H1 (cell line): ENCODE measurements at regions not wholly inside any gene's neighbourhood (a gene's known extent, or its start where the extent isn't known, plus 50 kb on each side); places are given as distances from the start of the nearest gene placed in this dataset.

Experiments
- CTCF ChIA-PET: fragments of 300-600 bp; sonication (Branson Sonifier 250); formaldehyde crosslinking; loops from one replicate; lab custom pipeline; 2021; ENCODE audit not compliant: partially characterized antibody; lab: Charles Lee
- POLR2A ChIA-PET: fragments of 300-600 bp; sonication (Branson Sonifier 250); formaldehyde crosslinking; loops from one replicate; lab custom pipeline; 2021; ENCODE audit warnings: inconsistent platforms; ENCODE audit not compliant: partially characterized antibody; lab: Charles Lee
- DNase-seq, 2 experiments: peaks; one replicate each; pipeline versions ENCODE4 v3.0.0 to v3.0.0-alpha.2; 2010 to 2022; ENCODE audit warnings: low spot score in 2 of 2, low read depth in 1 of 2, mixed read lengths in 1 of 2
- FAIRE-seq: peaks from 2 replicates; lab custom pipeline; 2011; peaks lifted over from hg19 to GRCh38; lab: Jason Lieb, UNC
- H2AFZ ChIP-seq: 2 replicates; pipeline ENCODE4 v1.8.1; 2012; ENCODE audit warnings: low read length, inconsistent platforms
- H2AK5ac ChIP-seq: 2 replicates; pipeline ENCODE4 v1.6.1; 2013; ENCODE audit warnings: low read depth, low read length
- H2BK120ac ChIP-seq: replicated peaks from 2 replicates; pipeline ENCODE3; 2013; ENCODE audit warnings: low read depth, low read length, inconsistent platforms
- H2BK12ac ChIP-seq: 2 replicates; pipeline ENCODE4 v1.6.1; 2013; ENCODE audit warnings: low read depth, low read length
- H2BK15ac ChIP-seq: 2 replicates; pipeline ENCODE4 v1.6.1; 2013; ENCODE audit warnings: low read length
- H2BK20ac ChIP-seq: 2 replicates; pipeline ENCODE4 v1.6.1; 2013; ENCODE audit warnings: low read length
- H2BK5ac ChIP-seq: 2 replicates; pipeline ENCODE4 v1.6.1; 2013; ENCODE audit warnings: low read depth, low read length
- H3K14ac ChIP-seq: 2 replicates; pipeline ENCODE4 v1.6.1; 2013; ENCODE audit warnings: inconsistent platforms; ENCODE audit not compliant: insufficient read length
- H3K18ac ChIP-seq: 2 replicates; pipeline ENCODE4 v1.6.1; 2013; ENCODE audit warnings: low read length; ENCODE audit errors: extremely low read depth
- H3K23ac ChIP-seq: 2 replicates; pipeline ENCODE4 v1.6.1; 2013; ENCODE audit warnings: inconsistent platforms; ENCODE audit not compliant: insufficient read length
- H3K23me2 ChIP-seq: 2 replicates; pipeline ENCODE4 v1.6.1; 2013; ENCODE audit warnings: low read depth, low read length
- H3K27ac ChIP-seq: 2 replicates; pipeline ENCODE4 v1.6.1; 2011; ENCODE audit warnings: low read depth, low read length, inconsistent platforms
- H3K27me3 ChIP-seq, 4 experiments: replicated peaks in 1 of 4; 1 replicate in 1 of 4; 2 replicates in 3 of 4; pipeline versions ENCODE4 v1.6.1 to v1.8.1; 2011 to 2013; ENCODE audit warnings: low read length in 3 of 4, mild to moderate bottlenecking in 3 of 4, inconsistent platforms in 2 of 4, mixed read lengths in 2 of 4, moderate library complexity in 1 of 4; ENCODE audit not compliant: control insufficient read depth in 3 of 4, insufficient read depth in 3 of 4; ENCODE audit errors: extremely low read depth in 1 of 4
- H3K36me3 ChIP-seq, 4 experiments: 2 replicates each; pipeline versions ENCODE4 v1.6.1 to v1.8.1; 2011 to 2013; ENCODE audit warnings: mild to moderate bottlenecking in 4 of 4, low read length in 3 of 4, moderate library complexity in 2 of 4, control low read depth in 1 of 4, inconsistent platforms in 1 of 4; ENCODE audit not compliant: insufficient read depth in 4 of 4, control insufficient read depth in 2 of 4
- H3K4ac ChIP-seq: replicated peaks from 2 replicates; pipeline ENCODE3; 2013; ENCODE audit warnings: low read length, low read depth, mixed read lengths, inconsistent platforms; ENCODE audit not compliant: insufficient read length
- H3K4me1 ChIP-seq, 4 experiments: replicated peaks in 1 of 4; 1 replicate in 1 of 4; 2 replicates in 3 of 4; pipeline versions ENCODE4 v1.6.1 to v1.8.1; 2011 to 2013; ENCODE audit warnings: low read length in 3 of 4, inconsistent platforms in 2 of 4, mixed read lengths in 1 of 4; ENCODE audit not compliant: insufficient read depth in 4 of 4, control insufficient read depth in 3 of 4
- H3K4me2 ChIP-seq, 2 experiments: 2 replicates each; pipeline versions ENCODE4 v1.6.1 to v1.8.1; 2011 to 2013; ENCODE audit warnings: low read depth in 2 of 2, low read length in 2 of 2, control low read depth in 1 of 2, inconsistent platforms in 1 of 2, mild to moderate bottlenecking in 1 of 2; ENCODE audit not compliant: insufficient read depth in 1 of 2
- H3K4me3 ChIP-seq, 4 experiments: fragments of 200-600, 300-600 bp in 1 of 4; sonication (generic), shearing (Covaris generic), sonication (Bioruptor Twin) in 1 of 4; 2 replicates each; pipeline versions ENCODE4 v1.5.1 to v1.8.1; 2011 to 2016; ENCODE audit warnings: low read length in 4 of 4, low read depth in 3 of 4, control low read depth in 2 of 4, inconsistent platforms in 2 of 4, mild to moderate bottlenecking in 2 of 4, mixed read lengths in 1 of 4, moderate library complexity in 1 of 4; ENCODE audit not compliant: insufficient read depth in 2 of 4; ENCODE audit errors: extremely low read depth in 1 of 4
- H3K56ac ChIP-seq: replicated peaks from 2 replicates; pipeline ENCODE3; 2013; ENCODE audit warnings: low read depth, mild to moderate bottlenecking, mixed read lengths, low read length, inconsistent platforms; ENCODE audit not compliant: insufficient read length
- H3K79me1 ChIP-seq: 2 replicates; pipeline ENCODE4 v1.6.1; 2013; ENCODE audit warnings: low read depth, low read length, control low read depth
- H3K79me2 ChIP-seq, 2 experiments: 2 replicates each; pipeline versions ENCODE4 v1.6.1 to v1.8.1; 2012 to 2013; ENCODE audit warnings: low read length in 2 of 2, mild to moderate bottlenecking in 2 of 2, inconsistent platforms in 1 of 2; ENCODE audit not compliant: insufficient read depth in 2 of 2, control insufficient read depth in 1 of 2
- H3K9ac ChIP-seq, 4 experiments: replicated peaks in 1 of 4; 1 replicate in 1 of 4; 2 replicates in 3 of 4; pipeline versions ENCODE4 v1.6.1 to v1.8.1; 2011 to 2013; ENCODE audit warnings: low read depth in 3 of 4, low read length in 3 of 4, control low read depth in 2 of 4, mild to moderate bottlenecking in 2 of 4, moderate library complexity in 2 of 4, inconsistent platforms in 1 of 4; ENCODE audit errors: extremely low read depth in 1 of 4
- H3K9me3 ChIP-seq, 2 experiments: 2 replicates each; pipeline versions ENCODE4 v1.6.1 to v1.8.1; 2012 to 2013; ENCODE audit warnings: mild to moderate bottlenecking in 2 of 2, moderate library complexity in 2 of 2, control low read depth in 1 of 2, inconsistent platforms in 1 of 2, low read depth in 1 of 2, low read length in 1 of 2, mixed read lengths in 1 of 2; ENCODE audit not compliant: insufficient read depth in 2 of 2
- H4K20me1 ChIP-seq, 2 experiments: replicated peaks in 1 of 2; 2 replicates each; pipeline versions ENCODE3 to v1.8.1; 2011 to 2013; ENCODE audit warnings: inconsistent platforms in 2 of 2, low read length in 2 of 2, mild to moderate bottlenecking in 1 of 2; ENCODE audit not compliant: insufficient read depth in 2 of 2, control insufficient read depth in 1 of 2
- H4K5ac ChIP-seq: 2 replicates; pipeline ENCODE4 v1.6.1; 2013; ENCODE audit warnings: low read length, low read depth, mixed read lengths, inconsistent platforms; ENCODE audit not compliant: insufficient read length
- H4K8ac ChIP-seq: 2 replicates; pipeline ENCODE4 v1.8.0; 2013; ENCODE audit warnings: mild to moderate bottlenecking, moderate library complexity, low read length, inconsistent platforms; ENCODE audit not compliant: insufficient read depth; ENCODE audit errors: extremely low read depth
- H4K91ac ChIP-seq: replicated peaks from 2 replicates; pipeline ENCODE3; 2013; ENCODE audit warnings: low read length, mixed read lengths, inconsistent platforms; ENCODE audit not compliant: insufficient read length
- CBX5 ChIP-seq: fragments of 300-800, 300-1000 bp; sonication (generic); IDR thresholded peaks from 2 replicates; pipeline ENCODE4 v1.7.1; 2016; ENCODE audit warnings: antibody characterized with exemption, low read length, low read depth
- EZH2 ChIP-seq: fragments of 200-600 bp; sonication (generic); IDR thresholded peaks from 2 replicates; pipeline ENCODE4 v1.7.1; 2012; ENCODE audit warnings: low read depth, mild to moderate bottlenecking, moderate library complexity, low read length, inconsistent platforms; ENCODE audit not compliant: severe bottlenecking
- FOSL1 ChIP-seq: IDR thresholded peaks from 2 replicates; pipeline ENCODE4 v1.6.1; 2011; ENCODE audit warnings: mild to moderate bottlenecking, low read depth, low read length, moderate library complexity; ENCODE audit not compliant: insufficient read depth
- GABPA ChIP-seq: IDR thresholded peaks from 2 replicates; pipeline ENCODE4 v1.6.1; 2011; ENCODE audit warnings: mild to moderate bottlenecking, low read length, moderate library complexity, borderline replicate concordance; ENCODE audit not compliant: insufficient read depth
- KDM4A ChIP-seq: IDR thresholded peaks from one replicate; pipeline ENCODE4 v1.7.1; 2012; ENCODE audit warnings: low read depth, mild to moderate bottlenecking, moderate library complexity, low read length, inconsistent platforms; ENCODE audit not compliant: severe bottlenecking
- MAFK ChIP-seq: IDR thresholded peaks from 2 replicates; pipeline ENCODE4 v1.6.1; 2012; ENCODE audit warnings: low read depth, mild to moderate bottlenecking, improper control_type of control experiment, low read length
- RXRA ChIP-seq: IDR thresholded peaks from 2 replicates; pipeline ENCODE4 v1.6.1; 2011; ENCODE audit warnings: low read depth, mild to moderate bottlenecking, low read length, moderate library complexity; ENCODE audit not compliant: insufficient read depth
- USF2 ChIP-seq: IDR thresholded peaks from 2 replicates; pipeline ENCODE4 v1.6.1; 2011; ENCODE audit warnings: low read length, improper control_type of control experiment
- WGBS, 2 experiments: shearing (Covaris generic) in 1 of 2; methylation state at CpG; one replicate each; pipeline versions ENCODE4 v1.1.6 to v1.1.7; 2013 to 2015; ENCODE audit warnings: low lambda C conversion rate in 2 of 2, mixed read lengths in 2 of 2, inconsistent platforms in 1 of 2, low coverage in 1 of 2, missing lambda C conversion rate in 1 of 2; ENCODE audit not compliant: insufficient replicate concordance in 2 of 2, insufficient coverage in 1 of 2, insufficient read length in 1 of 2; ENCODE audit errors: extremely low coverage in 1 of 2, missing lambda C conversion rate in 1 of 2; 5-methylcytosine and 5-hydroxymethylcytosine counted together

- no peak overlapping the region for H4K91ac ChIP-seq
- POLR2A ChIA-PET: no interaction called here
- H3K56ac ChIP-seq: no peak overlapping the region
- no peaks in the 10 kb centered on the region for H3K79me2 ChIP-seq
- no peak overlapping the region for H2BK20ac ChIP-seq
- H2AK5ac ChIP-seq: no peak overlapping the region
- H3K18ac ChIP-seq: no peak overlapping the region
- no peak overlapping the region for H3K23ac ChIP-seq
- H3K14ac ChIP-seq: no peak overlapping the region
- H3K27me3 ChIP-seq: no peaks in the 10 kb centered on the region
- no peak overlapping the region for H2BK12ac ChIP-seq
- H3K4me2 ChIP-seq: no peak overlapping the region
- CTCF ChIA-PET: no interaction called here
- H3K4ac ChIP-seq: no peak overlapping the region
- H2BK5ac ChIP-seq: no peak overlapping the region
- no peak overlapping the region for H3K9ac ChIP-seq
- no peak overlapping the region for H4K8ac ChIP-seq
- H2BK120ac ChIP-seq: no peak overlapping the region
- DNase-seq: no peak
- no peak overlapping the region for H2AFZ ChIP-seq
- no peak overlapping the region for H3K27ac ChIP-seq
- no peaks in the 10 kb centered on the region for H3K36me3 ChIP-seq
- no peak for FAIRE-seq
- TF ChIP-seq GABPA (no peak), FOSL1 (no peak), RXRA (no peak), USF2 (no peak), EZH2 (no peak), MAFK (no peak), KDM4A (no peak), CBX5 (no peak)
- H3K4me1 ChIP-seq: no peaks in the 10 kb centered on the region
- H3K23me2 ChIP-seq: no peaks in the 10 kb centered on the region; the same call in 1 of the 2 replicates
- H4K5ac ChIP-seq: no peak overlapping the region
- WGBS, 2 experiments: 100% methylated on average over 1 of the region's 1 CpG; no CpG with 5 or more reads in 1 of the 2 experiments
- no peaks in the 10 kb centered on the region for H3K79me1 ChIP-seq
- no peak overlapping the region for H3K4me3 ChIP-seq
- H4K20me1 ChIP-seq: no peaks in the 10 kb centered on the region
- H2BK15ac ChIP-seq: no peak overlapping the region
- no peaks in the 10 kb centered on the region for H3K9me3 ChIP-seq
These were observed 66.7 kb downstream of the KCNA5 start for GRCh38 chr12:5110345-5110744.
